Bone marrow (tissue), 2 donors: ENCODE measurements at regions not wholly inside any gene's neighbourhood (a gene's known extent, or its start where the extent isn't known, plus 50 kb on each side); places are given as distances from the start of the nearest gene placed in this dataset.
"Not testable (repeated sequence)": the region's sequence is repeated elsewhere in the genome, so short reads cannot be mapped to it uniquely, and the experiment has no call there.

Experiments
- DNase-seq, 2 donors: peaks; one replicate each; lab custom pipeline; 2025; lab: John Stamatoyannopoulos, UW

DNA sequence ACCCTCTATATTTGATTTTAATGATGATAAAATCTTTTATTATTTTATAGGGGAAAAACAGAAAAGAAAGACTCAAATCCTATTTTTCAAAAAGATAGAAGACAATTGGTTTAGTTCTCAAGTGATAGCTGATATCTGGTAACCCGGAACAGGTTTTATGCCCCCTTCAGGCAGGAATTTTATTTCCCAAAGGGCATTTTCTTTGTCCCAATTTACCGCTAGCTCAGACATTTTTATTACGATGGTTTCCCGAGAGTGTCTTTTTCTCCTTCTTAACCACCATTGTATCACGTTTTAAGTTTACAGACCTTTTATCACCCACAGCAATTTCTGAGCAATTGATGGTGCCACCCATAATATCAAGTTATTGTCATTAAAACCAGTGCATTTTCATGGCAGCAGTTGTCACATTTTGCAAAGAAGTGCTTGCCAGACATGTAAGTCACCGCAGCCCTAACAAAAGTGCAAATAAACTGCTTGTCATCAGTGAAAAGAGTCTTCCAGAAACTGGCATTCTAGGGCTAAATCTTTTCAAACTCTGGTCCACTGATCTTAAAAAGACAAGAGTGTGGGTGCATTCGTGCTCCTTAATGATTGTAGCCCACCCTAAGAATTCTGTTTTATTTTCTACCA is 204.8 kb upstream of the VCX start:
- DNase-seq: no peak

GRCh38 chrX:7637066-7637465 is 205.9 kb upstream of the VCX start:
- no peak for DNase-seq

DNA sequence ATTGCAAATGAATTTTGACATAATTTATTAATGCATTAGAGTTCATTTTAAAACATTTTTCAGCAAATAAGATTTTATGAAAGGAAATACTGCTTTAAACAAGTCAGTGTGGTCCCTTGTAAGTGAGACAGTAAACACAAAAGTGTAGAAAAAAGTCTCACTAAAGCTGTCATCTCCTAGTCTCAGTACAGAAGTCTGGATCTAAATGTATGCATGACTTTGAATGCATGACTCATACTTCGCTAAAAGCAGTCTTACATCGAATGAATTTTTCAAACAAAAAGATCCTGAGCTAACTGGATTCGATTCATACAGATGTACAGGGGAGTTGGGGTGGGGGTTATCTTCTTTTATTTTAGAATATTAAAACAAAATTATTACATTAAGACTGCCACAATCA is 207.4 kb upstream of the VCX start:
- no peak for DNase-seq

DNA sequence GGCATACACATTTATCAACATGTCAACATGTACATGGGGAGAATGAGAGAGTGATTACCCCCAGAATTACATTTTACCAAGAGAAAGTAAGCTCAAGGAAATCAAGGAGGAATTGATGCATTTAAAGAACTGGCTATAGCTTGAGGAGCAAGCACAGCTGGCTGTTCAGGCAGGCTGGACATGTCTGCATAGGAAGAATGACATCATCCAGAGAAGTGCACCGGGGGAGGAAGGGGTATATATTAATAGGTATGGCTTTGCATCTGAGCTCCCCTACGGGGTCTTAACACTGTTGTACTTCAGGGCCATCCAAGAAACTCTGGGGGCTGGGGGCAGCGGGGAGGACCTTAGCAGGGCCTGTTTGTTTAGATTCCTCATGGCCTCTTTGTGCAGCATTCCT is 222.4 kb upstream of the VCX start:
- no peak for DNase-seq

DNA sequence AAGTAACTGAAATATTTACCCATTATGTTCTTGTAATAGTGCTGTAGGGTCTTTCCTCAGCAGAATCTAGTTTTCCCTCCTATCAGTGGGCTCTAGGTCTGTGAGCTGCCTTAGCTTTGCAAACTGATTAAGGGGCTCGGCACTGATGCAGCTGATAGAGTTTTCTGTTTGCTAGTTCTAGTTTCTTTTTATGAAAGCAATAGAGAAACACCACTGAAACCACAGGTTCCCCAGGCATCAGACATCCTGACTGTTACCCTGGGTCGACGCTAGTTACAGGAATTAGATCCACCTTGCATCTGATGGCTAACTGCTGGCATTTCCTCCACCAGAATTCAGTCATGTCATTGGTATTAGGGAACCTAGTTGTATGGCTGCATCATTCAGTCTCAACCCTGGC is 225.0 kb upstream of the VCX start:
- no peak for DNase-seq

DNA sequence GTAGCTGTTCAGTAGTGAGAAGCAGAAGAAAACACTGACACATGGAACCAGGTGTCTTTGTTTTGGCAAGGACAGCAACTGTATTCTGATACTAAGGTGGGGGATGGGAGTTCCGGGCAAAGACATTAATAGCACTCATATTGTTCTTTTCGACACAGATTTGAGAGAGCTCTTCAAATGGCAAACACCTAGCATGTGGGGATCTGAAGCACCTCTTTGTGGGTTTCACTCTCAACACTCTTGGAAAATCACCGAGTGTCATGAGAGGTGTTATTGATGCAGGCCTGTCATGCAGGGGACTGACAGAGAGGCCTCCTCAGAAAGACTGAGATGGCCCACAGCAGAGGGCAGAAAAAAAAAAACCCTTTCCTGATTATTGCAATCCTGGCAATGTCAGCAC is 228.4 kb upstream of the VCX start:
- no peak for DNase-seq

DNA sequence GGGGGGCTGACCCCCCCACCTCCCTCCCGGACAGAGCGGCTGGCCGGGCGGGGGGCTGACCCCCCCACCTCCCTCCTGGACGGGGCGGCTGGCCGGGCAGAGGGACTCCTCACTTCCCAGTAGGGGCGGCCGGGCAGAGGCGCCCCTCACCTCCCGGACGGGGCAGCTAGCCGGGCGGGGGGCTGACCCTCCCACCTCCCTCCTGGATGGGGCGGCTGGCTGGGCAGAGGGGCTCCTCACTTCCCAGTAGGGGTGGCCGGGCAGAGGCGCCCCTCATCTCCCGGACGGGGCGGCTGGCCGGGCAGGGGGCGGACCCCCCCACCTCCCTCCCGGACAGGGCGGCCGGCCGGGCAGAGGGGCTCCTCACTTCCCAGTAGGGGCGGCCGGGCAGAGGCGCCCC is 234.3 kb upstream of the VCX start:
- not testable (repeated sequence) for DNase-seq

GRCh38 chrX:7606039-7606652 is 236.8 kb upstream of the VCX start:
- no peak for DNase-seq

GRCh38 chrX:7603387-7603786 is 239.6 kb upstream of the VCX start:
- DNase-seq: no peak

DNA sequence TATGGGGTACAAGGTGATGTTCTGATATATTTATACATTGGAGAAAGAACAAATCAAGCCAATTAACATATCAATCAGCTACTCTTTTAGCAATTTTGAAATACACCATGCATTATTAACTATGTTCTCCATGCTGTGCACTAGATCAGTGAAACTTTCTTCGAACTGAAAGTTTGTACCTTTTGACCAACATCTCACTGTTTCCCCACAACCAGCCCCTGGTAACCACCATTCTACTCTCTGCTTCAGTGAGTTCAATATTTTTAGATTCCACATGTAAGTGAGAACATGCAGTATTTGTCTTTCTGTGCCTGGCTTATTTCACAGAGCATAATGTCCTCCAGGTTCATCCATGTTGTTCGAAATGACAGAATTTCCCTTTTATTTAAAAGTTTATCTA is 246.1 kb upstream of the VCX start:
- no peak for DNase-seq

- DNase-seq: not testable (repeated sequence)
Observed at GRCh38 chrX:7593370-7593769, 249.6 kb upstream of the VCX start.

GRCh38 chrX:7586126-7586525 is 256.8 kb upstream of the VCX start:
- no peak for DNase-seq

GRCh38 chrX:7582191-7582590 is 260.8 kb upstream of the VCX start:
- no peak for DNase-seq

- no peak for DNase-seq
Observed at GRCh38 chrX:7580127-7580526, 262.8 kb upstream of the VCX start.

DNA sequence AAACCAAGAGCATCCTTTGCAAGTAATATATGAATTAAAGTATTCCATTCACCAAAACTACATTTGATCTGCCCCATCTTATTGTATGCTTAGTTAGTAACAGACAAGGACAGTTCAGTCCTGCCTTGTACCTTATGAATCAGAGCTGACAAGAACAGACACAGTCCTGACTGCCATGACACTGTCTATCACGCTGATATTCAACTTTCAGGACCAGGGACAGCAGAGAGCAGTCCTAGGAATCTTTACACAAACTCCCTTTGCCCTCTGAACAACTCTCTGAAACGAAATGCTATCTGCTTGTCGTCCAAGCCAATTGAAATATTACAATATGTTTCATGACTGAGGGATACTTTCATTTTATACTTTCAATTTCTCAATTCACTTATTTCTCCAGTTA is 268.6 kb upstream of the VCX start:
- DNase-seq: no peak

DNA sequence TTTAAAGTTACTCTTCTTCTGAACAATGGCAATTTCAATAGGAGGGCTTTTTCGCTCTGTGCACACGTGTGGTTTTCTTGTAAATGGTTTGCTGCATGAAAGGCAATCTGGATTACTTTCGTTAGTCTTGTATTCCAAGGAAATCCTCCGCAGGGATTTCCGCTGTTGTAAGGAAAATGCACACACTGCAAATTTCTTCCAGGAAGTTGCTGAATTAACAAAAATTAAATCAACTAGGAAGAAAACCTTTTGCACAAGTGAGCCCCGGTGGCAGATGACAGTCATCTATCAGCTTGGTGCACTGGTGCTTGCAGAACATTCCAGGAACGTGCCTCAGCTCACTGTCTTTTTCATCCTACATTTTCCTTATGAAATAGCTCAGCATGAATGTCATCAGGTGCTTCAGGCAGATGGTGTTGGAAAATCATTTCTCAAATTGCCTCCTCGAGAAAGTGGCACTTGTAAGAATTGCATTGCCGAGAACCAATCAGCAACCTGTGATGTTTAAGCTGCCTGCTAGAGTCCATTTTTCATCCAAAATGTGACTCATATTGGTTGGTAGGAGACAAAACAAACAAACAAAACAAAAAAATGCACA is 272.4 kb upstream of the VCX start:
- DNase-seq: no peak

- no peak for DNase-seq
Observed at GRCh38 chrX:7568597-7568996, 274.4 kb upstream of the VCX start.

- DNase-seq: no peak
Observed at GRCh38 chrX:7568130-7568529, 274.8 kb upstream of the VCX start.

- DNase-seq: no peak
Observed at GRCh38 chrX:7552760-7553159, 290.2 kb upstream of the VCX start.

GRCh38 chrX:7546551-7547080 is 296.4 kb upstream of the VCX start:
- no peak for DNase-seq

- no peak for DNase-seq
Observed at GRCh38 chrX:7545564-7545963, 297.4 kb upstream of the VCX start.

DNA sequence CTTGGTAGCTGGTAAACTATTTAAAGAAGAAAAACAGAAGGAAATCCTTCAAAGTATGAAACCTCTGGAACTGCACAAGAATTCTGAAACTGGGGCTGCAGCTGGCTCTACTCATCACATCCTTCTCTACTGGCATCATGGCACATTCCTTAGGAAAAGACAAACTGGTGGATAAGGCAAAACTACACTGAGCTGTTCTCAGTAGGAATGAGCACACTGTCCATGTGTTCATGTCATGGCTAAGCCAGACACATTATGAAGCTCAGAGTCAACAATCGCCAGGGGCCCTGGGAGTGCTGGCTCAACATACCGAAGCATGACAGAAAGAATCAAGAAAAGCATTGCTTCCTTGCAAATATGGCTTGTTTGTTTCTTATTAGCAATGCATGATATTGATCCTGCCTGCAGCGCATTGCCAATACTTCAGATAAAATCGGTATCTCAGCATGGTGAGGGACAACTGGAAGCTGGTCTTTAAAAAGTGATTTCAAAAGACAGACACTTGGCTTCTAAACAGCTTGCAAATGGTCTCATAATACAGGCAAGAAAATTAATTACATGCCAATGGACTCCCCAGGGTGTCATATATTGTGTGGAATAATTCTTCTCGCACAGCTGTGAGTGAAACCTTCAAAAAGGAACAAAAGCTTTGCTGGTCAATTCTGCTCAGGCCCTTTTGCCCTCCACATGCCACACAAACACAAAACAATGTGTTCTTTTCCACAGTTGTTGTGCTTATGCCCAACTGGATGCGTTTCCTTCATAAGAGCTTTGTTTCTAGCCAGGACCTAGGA is 300.2 kb upstream of the VCX start:
- no peak for DNase-seq

DNA sequence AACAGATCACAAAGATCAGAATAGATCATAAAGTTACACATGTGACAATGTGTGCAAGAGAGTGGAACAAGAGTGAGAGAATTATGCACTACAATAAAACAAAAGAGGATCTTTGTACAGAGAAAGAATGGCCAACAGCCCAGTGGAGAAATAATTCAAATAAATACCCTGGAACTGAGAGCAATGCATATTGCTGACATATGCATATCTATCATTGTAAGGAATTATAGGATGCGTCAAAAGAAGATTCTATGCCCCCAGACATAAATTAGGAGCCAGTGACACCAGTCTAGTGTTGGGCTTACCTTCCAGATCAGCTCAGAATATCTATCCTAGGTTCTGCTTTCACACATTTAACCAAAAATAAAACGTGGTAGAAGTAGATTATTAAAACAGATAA is 320.1 kb upstream of the VCX start:
- no peak for DNase-seq
